Mammary epithelial cell (primary cell): ENCODE measurements at regions not wholly inside any gene's neighbourhood (a gene's known extent, or its start where the extent isn't known, plus 50 kb on each side); places are given as distances from the start of the nearest gene placed in this dataset.
"Not testable (repeated sequence)": the region's sequence is repeated elsewhere in the genome, so short reads cannot be mapped to it uniquely, and the experiment has no call there.

Experiments
- EZH2 ChIP-seq: IDR thresholded peaks from 2 replicates; pipeline ENCODE4 v1.6.1; 2012; ENCODE audit warnings: low read length, inconsistent platforms, borderline replicate concordance
- TF ChIP-seq, protein P1 (sequence below), 2 donors: IDR thresholded peaks in 1 of 2; conservative IDR thresholded peaks in 1 of 2; 2 replicates each; pipeline ENCODE4 v1.5.1; 2011 to 2012; ENCODE audit warnings: inconsistent platforms in 2 of 2, low read length in 2 of 2, mild to moderate bottlenecking in 2 of 2, control low read depth in 1 of 2, low read depth in 1 of 2; ENCODE audit not compliant: insufficient read depth in 1 of 2; ENCODE audit errors: extremely low read depth in 1 of 2

GRCh38 chr3:11911887-11912286, 65.2 kb upstream of the TAMM41 start:
- TF ChIP-seq EZH2 = not testable (repeated sequence)
- TF ChIP-seq, protein P1, sequence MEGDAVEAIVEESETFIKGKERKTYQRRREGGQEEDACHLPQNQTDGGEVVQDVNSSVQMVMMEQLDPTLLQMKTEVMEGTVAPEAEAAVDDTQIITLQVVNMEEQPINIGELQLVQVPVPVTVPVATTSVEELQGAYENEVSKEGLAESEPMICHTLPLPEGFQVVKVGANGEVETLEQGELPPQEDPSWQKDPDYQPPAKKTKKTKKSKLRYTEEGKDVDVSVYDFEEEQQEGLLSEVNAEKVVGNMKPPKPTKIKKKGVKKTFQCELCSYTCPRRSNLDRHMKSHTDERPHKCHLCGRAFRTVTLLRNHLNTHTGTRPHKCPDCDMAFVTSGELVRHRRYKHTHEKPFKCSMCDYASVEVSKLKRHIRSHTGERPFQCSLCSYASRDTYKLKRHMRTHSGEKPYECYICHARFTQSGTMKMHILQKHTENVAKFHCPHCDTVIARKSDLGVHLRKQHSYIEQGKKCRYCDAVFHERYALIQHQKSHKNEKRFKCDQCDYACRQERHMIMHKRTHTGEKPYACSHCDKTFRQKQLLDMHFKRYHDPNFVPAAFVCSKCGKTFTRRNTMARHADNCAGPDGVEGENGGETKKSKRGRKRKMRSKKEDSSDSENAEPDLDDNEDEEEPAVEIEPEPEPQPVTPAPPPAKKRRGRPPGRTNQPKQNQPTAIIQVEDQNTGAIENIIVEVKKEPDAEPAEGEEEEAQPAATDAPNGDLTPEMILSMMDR (conservative IDR thresholded peaks at IDR 0.05 in 1 of 2, IDR thresholded peaks at IDR 0.05 in 1 of 2; ENCODE audit: extremely low read depth in 1 of 2, insufficient read depth in 1 of 2, low read depth in 1 of 2, low read length in 2 of 2) = not testable (repeated sequence)
